ENCODE measurements at regions not wholly inside any gene's neighbourhood (a gene's known extent, or its start where the extent isn't known, plus 50 kb on each side); places are given as distances from the start of the nearest gene placed in this dataset.

DNA sequence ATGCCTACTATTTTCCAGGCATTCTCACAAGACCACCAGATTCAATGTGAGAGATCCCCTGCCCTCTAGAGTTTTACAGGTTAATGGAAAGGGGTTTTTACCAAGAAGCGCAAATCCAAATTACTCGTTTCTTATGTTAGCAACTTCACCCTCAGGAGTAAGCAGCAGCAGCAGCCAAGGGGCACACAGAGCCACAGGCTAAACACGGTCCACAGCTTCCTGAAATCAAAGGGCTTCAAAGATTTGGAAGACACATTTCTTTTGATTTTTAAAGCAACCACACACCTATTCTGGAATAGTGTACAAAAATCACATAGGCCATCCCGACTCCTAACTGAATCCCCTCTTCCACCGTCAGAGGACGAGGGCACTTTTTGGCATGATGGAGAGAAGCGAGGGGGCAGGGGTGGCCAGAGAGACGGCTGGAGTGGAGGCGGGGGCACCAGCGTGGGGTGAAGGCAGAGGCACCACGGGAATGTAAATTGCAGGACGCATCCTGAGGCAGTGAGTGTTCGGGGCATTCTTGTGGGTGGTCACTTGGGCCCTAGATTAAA lies 107.0 kb downstream of the ARF6 start (continued):
- TF ChIP-seq ATF2 (IDR thresholded peaks at IDR 0.05; ENCODE audit: low read length), result no peak
- no peak for TF ChIP-seq TEAD4 (IDR thresholded peaks at IDR 0.05; ENCODE audit: low read depth, low read length)
- no peak for TF ChIP-seq SUZ12 (IDR thresholded peaks at IDR 0.05; ENCODE audit: low read length)
- no peak for TF ChIP-seq SIN3A (conservative IDR thresholded peaks at IDR 0.05 in 1 of 2, IDR thresholded peaks at IDR 0.05 in 1 of 2; ENCODE audit: low read depth in 1 of 2, low read length in 2 of 2)
- no peak for TF ChIP-seq HDAC2 (IDR thresholded peaks at IDR 0.05; ENCODE audit: borderline replicate concordance in 1 of 2, low read depth in 2 of 2, low read length in 2 of 2)

Data from H1 (cell line).